GM11168 (cell line): ENCODE measurements at regions not wholly inside any gene's neighbourhood (a gene's known extent, or its start where the extent isn't known, plus 50 kb on each side); places are given as distances from the start of the nearest gene placed in this dataset.
"Not testable (repeated sequence)": the region's sequence is repeated elsewhere in the genome, so short reads cannot be mapped to it uniquely, and the experiment has no call there.

ENCODE experiments used
- in situ Hi-C: fragments of 300-500 bp; cut with MboI; formaldehyde crosslinking; loops from one replicate; pipeline ENCODE4 v1.12.0; 2022; ENCODE audit warnings: low sequenced_read_pairs; ENCODE audit not compliant: unreplicated experiment

- in situ Hi-C loops = no loop called here
Observed at GRCh38 chr6:139732451-139732850, 358.0 kb upstream of the CITED2 start.

DNA sequence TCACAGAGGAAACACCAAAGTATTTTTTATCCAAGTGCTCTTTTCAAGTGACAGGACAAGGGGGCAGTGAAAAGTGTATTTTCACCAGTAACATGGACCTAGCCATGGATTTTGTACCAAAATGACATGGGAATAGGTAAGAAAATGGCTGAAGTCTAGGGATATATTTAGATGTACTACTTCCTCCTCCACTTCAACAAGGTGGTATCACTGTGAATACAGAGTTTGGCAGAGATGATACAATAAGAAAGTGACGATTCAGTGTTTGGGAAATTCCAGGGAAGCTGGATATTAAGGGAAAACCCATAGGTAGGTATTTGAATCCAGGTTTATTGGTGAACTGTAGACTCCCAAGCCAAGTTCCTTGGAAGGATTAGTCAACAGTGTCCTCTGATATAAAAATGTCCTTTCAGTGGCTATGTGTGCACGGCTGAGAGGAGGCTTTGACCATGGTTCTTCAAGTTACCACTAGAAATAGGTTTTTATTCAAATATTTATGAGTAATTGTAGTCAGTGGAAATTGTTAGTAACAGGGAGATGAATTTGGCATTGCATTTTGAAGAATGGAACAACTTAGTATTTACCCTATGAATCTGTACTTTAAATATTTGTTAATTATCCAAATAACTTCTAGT, 356.0 kb upstream of the CITED2 start:
- in situ Hi-C loops = no loop called here

GRCh38 chr6:139728876-139729427, 354.5 kb upstream of the CITED2 start:
- in situ Hi-C loops = no loop called here

DNA sequence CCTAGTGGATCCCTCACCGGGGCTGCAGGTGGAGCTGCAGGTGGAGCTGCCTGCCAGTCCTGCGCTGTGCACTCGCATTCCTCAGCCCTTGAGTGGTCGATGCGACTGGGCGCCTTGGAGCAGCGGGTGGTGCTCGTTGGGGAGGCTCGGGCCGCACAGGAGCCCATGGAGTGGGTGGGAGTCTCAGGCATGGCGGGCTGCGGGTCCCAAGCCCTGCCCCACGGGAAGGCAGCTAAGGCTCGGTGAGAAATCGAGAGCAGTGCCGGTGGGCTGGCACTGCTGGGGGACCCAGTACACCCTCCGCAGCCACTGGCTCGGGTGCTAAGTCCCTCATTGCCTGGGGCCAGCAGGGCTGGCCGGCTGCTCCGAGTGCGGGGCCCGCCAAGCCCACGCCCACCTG, 351.8 kb upstream of the CITED2 start:
- in situ Hi-C loops = not testable (repeated sequence)

DNA sequence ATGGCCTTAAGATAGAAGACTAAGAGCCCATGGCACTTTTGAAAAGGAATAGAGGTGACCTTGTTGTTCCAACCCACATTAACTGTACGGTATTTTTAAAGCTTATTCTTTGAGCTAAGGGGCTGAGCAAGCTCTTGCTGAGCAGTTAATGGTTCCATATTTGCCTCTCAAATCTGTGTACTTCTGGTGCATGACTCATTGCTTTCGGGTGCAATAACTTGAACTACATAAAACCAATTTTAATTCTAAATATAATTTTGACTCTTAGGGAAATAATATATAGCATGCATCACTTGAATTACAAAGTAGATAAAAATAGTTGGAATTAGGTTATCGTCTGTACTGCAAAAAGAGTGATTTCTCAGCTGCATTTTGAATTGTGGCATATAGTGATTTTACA, 348.1 kb upstream of the CITED2 start:
- in situ Hi-C loops = no loop called here

DNA sequence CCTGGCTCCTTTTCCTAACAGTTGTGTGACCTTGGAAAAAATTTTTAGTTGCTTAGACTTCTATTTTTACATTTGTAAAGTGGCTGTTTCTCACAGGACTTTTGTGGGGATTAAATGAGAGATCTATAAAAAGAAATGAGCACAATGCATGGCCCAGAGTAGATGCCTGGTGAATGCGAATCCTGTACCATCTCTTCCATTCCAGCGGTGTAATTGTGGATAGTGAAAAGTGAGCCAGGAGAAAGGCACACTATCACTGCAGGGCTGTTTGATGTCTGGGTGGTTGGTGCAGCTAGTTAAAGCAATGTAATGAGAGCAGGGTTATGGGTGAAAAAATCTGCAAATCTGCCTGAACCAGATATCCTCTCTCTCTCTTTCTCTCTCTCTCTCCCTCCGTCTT, 347.5 kb upstream of the CITED2 start:
- in situ Hi-C loops = no loop called here

DNA sequence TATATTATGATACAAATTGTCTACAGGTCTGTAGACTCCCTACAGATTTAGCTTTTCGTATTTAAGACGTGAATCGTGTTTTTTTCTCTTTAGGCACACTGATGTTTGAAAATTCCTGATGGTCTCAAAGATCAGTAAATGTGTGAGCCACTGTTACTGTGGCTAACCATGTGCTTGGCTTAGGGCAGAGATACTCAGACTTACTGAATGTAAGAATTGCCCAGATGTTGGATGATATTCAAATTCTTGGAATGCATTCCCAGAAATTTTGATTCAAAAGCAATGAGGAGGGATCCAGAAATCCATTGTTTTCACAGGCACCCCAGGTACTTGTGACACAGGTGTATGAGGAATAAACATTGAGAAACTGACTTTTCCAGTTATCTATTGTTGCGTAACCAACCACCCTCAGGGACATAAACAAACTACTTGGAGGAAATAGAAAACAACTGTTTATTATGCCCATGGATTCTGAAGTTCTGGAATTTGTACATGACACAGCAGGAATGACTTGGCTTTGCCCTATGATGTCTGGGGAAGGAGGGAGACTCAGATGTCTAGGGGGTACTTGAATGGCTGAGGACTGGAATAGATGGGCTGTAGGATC, 339.6 kb upstream of the CITED2 start:
- in situ Hi-C loops = no loop called here

GRCh38 chr6:139713424-139713823, 339.0 kb upstream of the CITED2 start:
- in situ Hi-C loops = no loop called here

- in situ Hi-C loops = no loop called here
Observed at GRCh38 chr6:139712830-139713229, 338.4 kb upstream of the CITED2 start.

DNA sequence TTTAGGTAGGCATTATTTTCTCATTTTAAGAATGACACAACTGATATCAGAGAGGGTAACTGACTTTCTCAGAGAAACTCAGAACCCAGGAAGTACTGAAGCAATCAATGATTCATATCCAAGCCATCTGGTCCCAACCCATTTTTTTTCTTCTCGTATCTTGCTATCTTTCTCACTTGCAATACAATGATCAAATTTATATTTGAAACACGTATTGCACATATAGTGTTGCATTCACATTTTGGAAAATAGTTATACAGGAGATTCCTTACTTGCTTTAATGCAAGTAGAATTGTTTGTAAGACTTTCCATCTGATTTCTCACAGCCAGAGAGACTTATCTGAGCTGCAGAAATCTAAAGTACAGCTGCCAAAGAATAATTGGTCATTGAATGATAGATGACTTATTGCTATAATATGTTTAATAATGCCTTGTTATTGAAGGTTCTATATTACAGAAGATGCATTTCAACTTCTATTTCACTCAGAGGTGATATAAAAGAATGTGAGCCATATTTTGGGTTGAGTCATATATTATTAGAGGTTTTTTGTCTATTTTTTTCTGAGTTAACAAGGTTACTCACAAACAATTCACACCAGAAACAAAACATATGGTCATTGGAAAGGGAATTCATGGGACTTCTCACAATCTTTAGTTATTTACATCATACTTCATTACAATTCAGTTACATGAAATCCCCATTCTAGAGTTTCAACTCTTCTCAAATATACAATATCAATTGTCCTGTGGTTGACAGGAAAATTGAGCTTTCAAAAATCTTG, 337.5 kb upstream of the CITED2 start:
- in situ Hi-C loops = no loop called here

DNA sequence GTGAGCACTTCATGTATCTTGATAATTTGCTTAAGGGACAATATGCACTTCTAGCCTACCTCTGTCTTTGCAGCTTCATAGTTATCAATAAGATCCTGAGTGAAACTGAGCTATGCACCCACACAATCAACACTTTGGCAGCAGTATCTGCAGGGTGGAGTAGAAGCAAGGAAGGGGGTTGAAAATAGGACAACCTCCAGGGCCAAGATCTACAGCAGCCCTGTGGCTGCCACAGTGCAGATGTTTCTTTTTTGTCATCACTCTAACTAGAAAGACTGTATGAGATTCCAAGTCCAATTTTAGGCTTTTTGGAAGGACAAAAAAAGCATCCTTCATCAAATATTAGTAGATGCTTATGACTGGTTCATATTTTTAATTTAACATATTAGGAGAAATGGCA, 336.1 kb upstream of the CITED2 start:
- in situ Hi-C loops = no loop called here

- in situ Hi-C loops = no loop called here
Observed at GRCh38 chr6:139708337-139709199, 334.1 kb upstream of the CITED2 start.

DNA sequence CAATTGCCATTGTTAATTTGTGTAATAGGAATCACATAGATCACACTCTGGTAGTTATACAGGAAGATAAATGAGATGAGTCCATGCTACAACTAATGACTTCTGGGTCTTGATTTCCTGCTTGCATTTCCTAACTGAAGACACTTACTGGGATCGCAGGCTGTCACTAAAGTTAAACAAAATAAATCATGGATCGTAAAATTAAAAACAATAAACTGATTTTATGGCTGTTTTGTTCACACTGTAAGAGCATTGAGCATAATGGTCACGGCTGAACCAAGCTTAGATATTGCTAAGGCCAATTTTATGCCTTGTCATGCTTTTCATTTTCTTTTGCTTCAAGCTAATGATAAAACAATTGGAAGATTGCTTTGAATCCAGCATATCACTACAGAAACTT, 332.5 kb upstream of the CITED2 start:
- in situ Hi-C loops = no loop called here

DNA sequence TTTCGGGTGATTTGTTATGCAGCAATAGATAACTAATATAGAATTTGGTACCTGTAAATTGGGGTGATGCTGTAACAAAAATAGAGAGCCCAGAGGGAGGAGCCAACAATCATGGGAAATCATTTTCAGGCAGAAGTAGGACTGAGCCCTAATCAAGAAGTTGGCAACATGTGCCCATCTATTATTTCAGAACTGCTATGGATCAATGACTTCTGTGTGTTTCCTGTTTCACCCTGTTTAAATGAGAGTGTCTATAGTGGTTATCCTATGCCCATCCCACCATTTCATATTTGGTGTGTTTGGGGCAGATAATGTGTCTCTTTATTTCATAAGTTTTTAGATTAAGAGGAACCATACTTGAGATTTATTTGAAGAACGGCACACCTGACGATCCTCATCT, 330.8 kb upstream of the CITED2 start:
- in situ Hi-C loops = no loop called here

DNA sequence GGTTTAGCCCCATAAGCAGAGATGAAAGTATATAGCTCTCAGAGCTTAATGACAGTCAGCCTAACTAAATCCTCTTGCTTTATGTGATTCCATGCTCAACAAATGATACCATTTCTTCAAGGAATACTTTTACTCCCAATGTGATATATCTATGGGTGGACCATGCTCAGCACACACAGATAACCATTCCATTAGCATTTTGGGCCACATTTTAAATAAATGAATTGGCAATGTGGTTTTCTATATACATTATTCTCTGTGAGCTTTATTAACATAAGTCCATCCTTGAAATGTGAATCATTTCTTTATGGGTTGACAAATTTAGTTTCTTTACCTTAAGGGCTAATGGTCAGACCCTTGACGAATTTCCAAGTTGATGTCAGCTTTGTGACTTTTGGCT, 329.3 kb upstream of the CITED2 start:
- in situ Hi-C loops = no loop called here

DNA sequence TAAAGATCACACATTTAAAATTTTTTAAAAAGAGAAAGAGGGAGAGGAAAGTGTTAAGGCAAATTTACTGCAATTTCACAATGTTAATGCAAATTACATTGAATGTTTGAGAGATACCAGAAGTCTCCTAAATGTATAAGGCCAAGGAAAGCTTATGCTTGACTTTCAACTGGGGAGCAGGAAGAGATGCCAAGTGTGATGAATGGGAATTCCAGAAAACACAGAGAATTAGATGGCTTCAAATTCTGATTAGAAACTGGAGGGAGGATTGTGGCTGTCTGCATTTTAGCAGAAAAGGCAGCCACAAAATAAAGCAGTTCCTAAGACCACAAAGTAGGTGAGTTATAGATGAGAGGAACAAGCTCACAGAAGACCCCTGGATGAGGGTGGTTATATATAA, 328.3 kb upstream of the CITED2 start:
- in situ Hi-C loops = no loop called here

DNA sequence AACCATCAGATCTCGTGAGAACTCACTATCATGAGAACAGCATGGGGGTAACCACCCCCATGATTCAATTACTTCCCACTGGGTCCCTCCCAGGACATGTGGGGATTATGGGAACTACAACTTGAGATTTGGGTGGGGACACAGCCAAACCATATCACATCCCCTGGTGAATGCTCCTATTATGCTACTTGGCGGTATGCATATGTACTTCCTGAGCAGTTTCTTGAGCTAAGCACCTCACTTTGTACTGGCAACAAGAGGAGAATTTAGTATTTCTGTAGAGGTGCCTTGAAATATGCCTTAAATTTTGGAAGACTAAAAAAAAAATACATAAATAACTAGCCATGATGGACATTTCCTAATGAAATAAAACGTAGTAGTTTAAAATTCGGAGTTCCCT, 327.2 kb upstream of the CITED2 start:
- in situ Hi-C loops = no loop called here

DNA sequence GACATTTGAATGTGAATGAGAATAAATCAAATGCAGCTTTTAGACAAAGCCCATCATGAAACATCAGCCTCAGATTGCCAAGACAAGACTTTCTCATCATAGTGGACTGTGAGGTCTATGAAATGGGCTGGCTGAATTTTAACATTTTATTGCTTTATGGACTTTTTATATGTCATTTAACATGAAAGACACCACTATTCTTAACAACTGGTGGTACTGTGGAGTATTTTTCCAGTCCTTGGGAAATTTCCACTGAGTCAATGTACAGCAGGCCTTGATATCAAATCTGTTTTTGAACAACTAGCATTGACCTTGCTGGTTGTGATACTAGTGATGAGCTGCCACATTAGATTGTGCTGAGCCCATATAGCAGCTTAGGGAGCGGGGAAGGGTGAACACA, 326.6 kb upstream of the CITED2 start:
- in situ Hi-C loops = no loop called here

DNA sequence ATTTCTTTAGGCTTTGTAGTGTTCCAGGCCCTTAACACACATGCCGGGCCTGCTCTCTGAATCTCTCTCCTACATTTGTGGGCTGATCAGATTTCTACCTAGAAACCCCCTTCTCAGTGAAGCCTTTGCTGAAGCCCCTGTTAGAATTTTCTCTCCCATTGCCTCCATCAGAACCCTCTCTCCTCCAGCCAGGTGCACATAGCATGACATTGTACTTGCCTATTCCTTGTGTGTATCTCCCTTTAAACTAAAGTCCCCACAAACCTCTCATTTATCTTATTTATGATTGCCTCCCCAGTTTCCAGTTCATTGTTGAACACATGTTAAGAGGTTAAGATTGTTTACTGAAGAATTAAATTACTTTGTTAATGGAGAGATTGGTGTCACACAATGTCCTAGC, 325.5 kb upstream of the CITED2 start:
- in situ Hi-C loops = no loop called here

- in situ Hi-C loops = no loop called here
Observed at GRCh38 chr6:139699335-139699734, 324.9 kb upstream of the CITED2 start.
